ENCODE measurements at regions not wholly inside any gene's neighbourhood (a gene's known extent, or its start where the extent isn't known, plus 50 kb on each side); places are given as distances from the start of the nearest gene placed in this dataset.

DNA sequence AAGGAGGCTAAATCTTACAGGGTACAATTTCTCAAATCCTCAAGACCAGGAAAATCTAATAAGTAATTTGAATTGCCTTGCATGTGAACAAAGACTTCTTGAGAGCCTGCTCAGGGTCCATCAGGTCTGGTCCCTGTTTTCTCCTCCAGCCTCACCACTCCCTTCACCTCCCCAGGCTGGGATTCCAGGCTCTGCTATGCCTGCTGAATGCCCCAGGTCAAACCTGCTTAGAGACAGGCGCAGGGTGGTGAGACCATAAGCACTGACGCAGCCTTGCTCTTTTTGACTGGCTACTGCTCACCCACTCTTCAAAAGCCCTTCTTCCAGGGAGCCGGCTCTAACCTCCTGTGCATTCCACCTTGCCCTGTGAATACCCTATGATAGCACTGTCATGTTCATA lies 356.4 kb upstream of the ACVR2A start:
- TF ChIP-seq, protein P1, sequence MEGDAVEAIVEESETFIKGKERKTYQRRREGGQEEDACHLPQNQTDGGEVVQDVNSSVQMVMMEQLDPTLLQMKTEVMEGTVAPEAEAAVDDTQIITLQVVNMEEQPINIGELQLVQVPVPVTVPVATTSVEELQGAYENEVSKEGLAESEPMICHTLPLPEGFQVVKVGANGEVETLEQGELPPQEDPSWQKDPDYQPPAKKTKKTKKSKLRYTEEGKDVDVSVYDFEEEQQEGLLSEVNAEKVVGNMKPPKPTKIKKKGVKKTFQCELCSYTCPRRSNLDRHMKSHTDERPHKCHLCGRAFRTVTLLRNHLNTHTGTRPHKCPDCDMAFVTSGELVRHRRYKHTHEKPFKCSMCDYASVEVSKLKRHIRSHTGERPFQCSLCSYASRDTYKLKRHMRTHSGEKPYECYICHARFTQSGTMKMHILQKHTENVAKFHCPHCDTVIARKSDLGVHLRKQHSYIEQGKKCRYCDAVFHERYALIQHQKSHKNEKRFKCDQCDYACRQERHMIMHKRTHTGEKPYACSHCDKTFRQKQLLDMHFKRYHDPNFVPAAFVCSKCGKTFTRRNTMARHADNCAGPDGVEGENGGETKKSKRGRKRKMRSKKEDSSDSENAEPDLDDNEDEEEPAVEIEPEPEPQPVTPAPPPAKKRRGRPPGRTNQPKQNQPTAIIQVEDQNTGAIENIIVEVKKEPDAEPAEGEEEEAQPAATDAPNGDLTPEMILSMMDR (IDR thresholded peaks at IDR 0.05): no peak
- TF ChIP-seq POLR2A (IDR thresholded peaks at IDR 0.05): no peak
- TF ChIP-seq POLR2AphosphoS5 (IDR thresholded peaks at IDR 0.05): no peak
